HAP-1 (cell line): ENCODE measurements at regions not wholly inside any gene's neighbourhood (a gene's known extent, or its start where the extent isn't known, plus 50 kb on each side); places are given as distances from the start of the nearest gene placed in this dataset.

Experiments used
- DNase-seq, 2 experiments: peaks; one replicate each; pipeline ENCODE4 v3.0.0-alpha.2; 2016 to 2020; ENCODE audit warnings: low spot score in 2 of 2
- H3K27me3 ChIP-seq: fragments of 250-450 bp; sonication (Bioruptor Pico); 2 replicates; pipeline ENCODE4 v1.5.1; 2020; ENCODE audit warnings: low read depth, mild to moderate bottlenecking, moderate library complexity
- H3K36me3 ChIP-seq: fragments of 250-450 bp; sonication (Bioruptor Pico); replicated peaks from 2 replicates; pipeline ENCODE4 v1.5.1; 2020; ENCODE audit warnings: mild to moderate bottlenecking
- H3K4me1 ChIP-seq: fragments of 250-450 bp; sonication (Bioruptor Pico); 2 replicates; pipeline ENCODE4 v1.5.1; 2020; ENCODE audit warnings: mild to moderate bottlenecking
- H3K4me3 ChIP-seq: fragments of 250-450 bp; sonication (Bioruptor Pico); 2 replicates; pipeline ENCODE4 v1.5.1; 2020; ENCODE audit warnings: mild to moderate bottlenecking, moderate library complexity
- H3K9me3 ChIP-seq: fragments of 250-450 bp; sonication (Bioruptor Pico); 2 replicates; pipeline ENCODE4 v1.5.1; 2020; ENCODE audit warnings: mild to moderate bottlenecking, moderate library complexity
- in situ Hi-C: fragments of 300-500 bp; cut with MboI; formaldehyde crosslinking; loops from 3 replicates; pipeline ENCODE4 v1.14.3; 2020; ENCODE audit warnings: low sequenced_read_pairs, inconsistent platforms, mixed read lengths

- Histone ChIP-seq H3K4me3 (no peak overlapping the region), H3K27me3 (no peaks in the 10 kb centered on the region), H3K36me3 (no peaks in the 10 kb centered on the region), H3K9me3 (no peaks in the 10 kb centered on the region), H3K4me1 (peaks cover 7% of the 10 kb centered on the region)
- in situ Hi-C loops, result no loop called here
- DNase-seq, result no peak
These were observed 56.5 kb upstream of the CD302 start for GRCh38 chr2:159854481-159854880.

- H3K27me3 ChIP-seq, result no peaks in the 10 kb centered on the region
- H3K4me1 ChIP-seq, result peaks cover 7% of the 10 kb centered on the region
- no peak overlapping the region for H3K4me3 ChIP-seq
- no peak for DNase-seq
- no peaks in the 10 kb centered on the region for H3K9me3 ChIP-seq
- in situ Hi-C loops, result no loop called here
- H3K36me3 ChIP-seq, result no peaks in the 10 kb centered on the region
These were observed 55.1 kb upstream of the CD302 start for GRCh38 chr2:159853101-159853500.

GRCh38 chr2:159851941-159852340, 53.9 kb upstream of the CD302 start:
- no peaks in the 10 kb centered on the region for H3K9me3 ChIP-seq
- H3K4me1 ChIP-seq, result peaks cover 4% of the 10 kb centered on the region
- H3K4me3 ChIP-seq, result no peak overlapping the region
- H3K36me3 ChIP-seq, result no peaks in the 10 kb centered on the region
- no peaks in the 10 kb centered on the region for H3K27me3 ChIP-seq
- in situ Hi-C loops, result no loop called here
- no peak for DNase-seq

- DNase-seq, result no peak
- in situ Hi-C loops, result no loop called here
- no peaks in the 10 kb centered on the region for H3K36me3 ChIP-seq
These were observed 52.8 kb upstream of the CD302 start for GRCh38 chr2:159850789-159851188.

GRCh38 chr2:159849160-159849813, 51.3 kb upstream of the CD302 start:
- H3K36me3 ChIP-seq, result no peaks in the 10 kb centered on the region
- no peaks in the 10 kb centered on the region for H3K27me3 ChIP-seq
- no peak for DNase-seq
- no peak overlapping the region for H3K4me3 ChIP-seq
- H3K4me1 ChIP-seq, result no peaks in the 10 kb centered on the region
- H3K9me3 ChIP-seq, result no peaks in the 10 kb centered on the region
- in situ Hi-C loops, result no loop called here

More at GRCh38 chr2:159850789-159851188, 52.8 kb upstream of the CD302 start:
- H3K4me3 ChIP-seq, result no peak overlapping the region
- H3K27me3 ChIP-seq, result no peaks in the 10 kb centered on the region
- H3K9me3 ChIP-seq, result no peaks in the 10 kb centered on the region
- H3K4me1 ChIP-seq, result no peaks in the 10 kb centered on the region
